22Rv1 (cell line): ENCODE measurements at regions not wholly inside any gene's neighbourhood (a gene's known extent, or its start where the extent isn't known, plus 50 kb on each side); places are given as distances from the start of the nearest gene placed in this dataset.

ENCODE experiments used
- H3K27ac ChIP-seq: fragments of 450-650 bp; 2 replicates; pipeline ENCODE4 v1.5.1; 2017
- ZFX ChIP-seq: fragments of 450-650 bp; IDR thresholded peaks from 2 replicates; pipeline ENCODE4 v1.6.1; 2017; ENCODE audit warnings: antibody characterized with exemption, borderline replicate concordance
- TF ChIP-seq, protein P1 (sequence below): fragments of 450-650 bp; IDR thresholded peaks from 2 replicates; pipeline ENCODE4 v1.5.1; 2017; ENCODE audit warnings: mild to moderate bottlenecking

DNA sequence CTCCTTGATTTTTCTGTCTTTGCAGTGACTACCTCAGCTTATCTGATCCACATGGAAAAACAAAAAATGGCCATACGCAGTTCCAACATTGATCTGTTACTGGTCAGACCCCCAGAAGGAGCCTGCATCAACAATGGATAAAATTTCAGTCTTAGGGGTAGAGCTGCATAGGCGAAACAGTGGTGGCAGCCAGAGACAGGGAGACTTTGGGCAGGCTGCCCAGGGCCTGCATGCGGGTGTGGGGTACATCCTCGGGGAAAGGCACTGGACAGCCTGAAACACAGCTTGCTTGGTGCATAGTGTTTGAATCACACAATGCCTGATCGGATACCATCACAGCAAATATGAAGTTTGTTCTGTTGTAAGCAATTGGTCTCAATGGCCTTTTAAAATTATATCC is 847.8 kb downstream of the QKI start:
- TF ChIP-seq, protein P1, sequence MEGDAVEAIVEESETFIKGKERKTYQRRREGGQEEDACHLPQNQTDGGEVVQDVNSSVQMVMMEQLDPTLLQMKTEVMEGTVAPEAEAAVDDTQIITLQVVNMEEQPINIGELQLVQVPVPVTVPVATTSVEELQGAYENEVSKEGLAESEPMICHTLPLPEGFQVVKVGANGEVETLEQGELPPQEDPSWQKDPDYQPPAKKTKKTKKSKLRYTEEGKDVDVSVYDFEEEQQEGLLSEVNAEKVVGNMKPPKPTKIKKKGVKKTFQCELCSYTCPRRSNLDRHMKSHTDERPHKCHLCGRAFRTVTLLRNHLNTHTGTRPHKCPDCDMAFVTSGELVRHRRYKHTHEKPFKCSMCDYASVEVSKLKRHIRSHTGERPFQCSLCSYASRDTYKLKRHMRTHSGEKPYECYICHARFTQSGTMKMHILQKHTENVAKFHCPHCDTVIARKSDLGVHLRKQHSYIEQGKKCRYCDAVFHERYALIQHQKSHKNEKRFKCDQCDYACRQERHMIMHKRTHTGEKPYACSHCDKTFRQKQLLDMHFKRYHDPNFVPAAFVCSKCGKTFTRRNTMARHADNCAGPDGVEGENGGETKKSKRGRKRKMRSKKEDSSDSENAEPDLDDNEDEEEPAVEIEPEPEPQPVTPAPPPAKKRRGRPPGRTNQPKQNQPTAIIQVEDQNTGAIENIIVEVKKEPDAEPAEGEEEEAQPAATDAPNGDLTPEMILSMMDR = no peak
- no peak overlapping the region for H3K27ac ChIP-seq

DNA sequence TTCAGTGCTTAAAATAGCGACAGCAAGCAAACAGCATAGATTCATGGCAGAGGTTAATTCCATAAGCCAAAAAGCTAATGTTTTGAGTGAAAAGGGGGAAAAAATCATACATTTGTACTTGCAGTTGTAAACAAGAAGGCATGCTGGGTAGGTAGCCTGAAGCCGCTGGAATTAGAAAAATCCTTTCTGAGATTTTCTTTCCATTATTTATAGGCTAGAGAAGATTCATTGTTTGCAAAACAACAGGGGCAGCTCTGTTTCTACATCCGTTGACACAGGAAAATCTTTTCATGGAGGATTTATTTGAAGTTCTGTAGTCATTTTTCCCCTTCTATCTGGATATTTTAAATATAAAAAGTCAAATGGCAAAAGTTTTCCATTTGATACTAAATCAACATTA is 843.9 kb downstream of the QKI start:
- H3K27ac ChIP-seq = no peak overlapping the region
- TF ChIP-seq, protein P1 = no peak
- no peak for TF ChIP-seq ZFX

DNA sequence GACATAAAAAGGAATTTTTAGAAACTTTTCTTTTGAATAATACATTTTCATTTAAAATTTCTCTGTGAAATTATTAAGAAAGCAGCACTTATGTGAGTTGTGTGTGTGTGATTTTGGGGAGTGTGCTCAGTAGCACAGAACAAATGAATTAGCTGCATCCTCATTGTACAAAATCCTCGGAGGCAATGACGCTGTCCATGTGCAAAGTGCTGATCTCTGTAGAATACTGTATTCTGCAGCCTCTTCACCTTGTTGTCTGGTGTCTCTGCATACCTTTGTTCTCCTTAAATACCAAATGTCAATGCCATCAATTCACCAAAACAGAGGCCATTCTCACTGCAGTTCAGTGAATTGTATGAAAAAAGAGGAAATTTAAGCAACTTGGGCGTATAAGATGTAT is 838.4 kb downstream of the QKI start:
- TF ChIP-seq, protein P1 = no peak
- no peak for TF ChIP-seq ZFX
- H3K27ac ChIP-seq = no peak overlapping the region

DNA sequence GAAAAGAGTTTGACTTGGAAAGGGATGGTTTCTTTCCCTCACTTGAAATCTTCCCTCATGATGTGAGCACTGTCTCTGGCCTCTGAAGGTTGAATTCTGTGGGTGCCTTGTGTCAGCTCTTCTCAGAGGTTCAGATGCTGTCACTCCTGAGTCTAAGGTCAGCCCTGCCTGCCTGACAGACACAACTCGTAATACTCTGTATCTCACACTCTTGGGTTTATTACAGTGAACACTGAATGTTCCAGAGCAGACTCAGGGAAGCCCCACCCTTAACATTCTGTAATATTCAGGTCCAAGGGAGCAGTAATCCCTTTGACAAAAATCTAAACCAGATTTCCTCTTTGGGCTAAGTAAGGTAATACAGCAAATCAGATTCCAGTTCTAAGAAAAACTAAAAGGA is 837.8 kb downstream of the QKI start:
- TF ChIP-seq ZFX = no peak
- TF ChIP-seq, protein P1 = no peak
- no peak overlapping the region for H3K27ac ChIP-seq

DNA sequence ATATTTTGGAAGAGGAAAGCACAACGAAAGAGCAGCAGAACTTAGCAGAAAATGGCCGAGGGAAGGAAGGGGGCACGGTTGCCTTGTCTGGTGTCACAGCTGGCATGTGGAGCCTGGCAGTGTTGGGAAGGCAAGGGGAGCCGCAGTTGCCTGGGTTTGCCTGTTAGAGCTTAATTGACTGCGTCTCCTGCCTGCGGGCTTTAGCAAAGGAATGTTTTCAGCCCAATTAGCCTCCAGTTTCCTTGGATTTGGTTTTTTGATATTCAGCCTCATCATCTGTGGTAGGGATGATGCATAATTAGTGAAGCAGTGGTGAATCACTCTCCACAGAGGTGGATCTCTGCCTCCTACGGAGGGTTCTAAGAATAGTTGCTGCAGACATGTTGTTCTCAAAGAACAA is 832.6 kb downstream of the QKI start:
- no peak for TF ChIP-seq ZFX
- TF ChIP-seq, protein P1 = no peak
- no peak overlapping the region for H3K27ac ChIP-seq

DNA sequence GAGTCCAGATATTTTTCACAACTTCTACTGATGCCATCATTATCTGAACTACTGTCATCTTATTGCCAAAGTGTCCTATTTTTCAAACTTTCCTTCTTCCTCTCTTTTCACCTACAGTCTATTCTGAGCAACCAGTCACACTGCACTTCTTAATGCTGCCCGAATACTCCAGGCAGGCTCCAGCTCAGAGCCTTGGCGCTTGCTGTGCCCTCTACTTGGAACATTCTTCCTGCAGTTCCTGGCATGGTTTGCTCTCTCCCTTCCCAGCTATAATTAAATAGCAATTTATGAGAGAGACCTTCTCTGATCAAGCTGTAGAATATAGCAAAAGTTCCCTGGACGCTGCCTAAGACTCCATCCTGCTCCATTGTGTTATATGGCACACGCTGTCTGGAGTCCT is 831.6 kb downstream of the QKI start:
- H3K27ac ChIP-seq = no peak overlapping the region
- TF ChIP-seq ZFX = no peak
- TF ChIP-seq, protein P1 = no peak

- H3K27ac ChIP-seq = no peak overlapping the region
- TF ChIP-seq, protein P1 = no peak
- no peak for TF ChIP-seq ZFX
These were observed 829.4 kb downstream of the QKI start for GRCh38 chr6:164243949-164244348.
